Upper lobe of left lung (tissue), 6 donors: ENCODE measurements at regions not wholly inside any gene's neighbourhood (a gene's known extent, or its start where the extent isn't known, plus 50 kb on each side); places are given as distances from the start of the nearest gene placed in this dataset.
"Not testable (repeated sequence)": the region's sequence is repeated elsewhere in the genome, so short reads cannot be mapped to it uniquely, and the experiment has no call there.

Experiments used
- ATAC-seq, 2 donors: fragments of 200-7000 bp; cut with Tn5 transposase; one replicate each; pipeline ENCODE4 v1.9.1; 2022; ENCODE audit warnings: mild to moderate bottlenecking in 2 of 2, moderate library complexity in 2 of 2; ENCODE audit not compliant: low FRiP score in 2 of 2
- DNase-seq, 2 donors: peaks; one replicate each; pipeline ENCODE4 v3.0.0-alpha.2; 2019 to 2020
- H3K27ac ChIP-seq, 4 donors: fragments of 200-600 bp; sonication (generic); one replicate each; pipeline ENCODE4 v1.5.1; 2016 to 2019
- H3K27me3 ChIP-seq, 4 donors: fragments of 200-600 bp; sonication (generic); one replicate each; pipeline ENCODE4 v1.5.1; 2017 to 2019
- H3K36me3 ChIP-seq, 4 donors: fragments of 200-600 bp; sonication (generic); one replicate each; pipeline ENCODE4 v1.5.1; 2016 to 2019
- H3K4me1 ChIP-seq, 4 donors: fragments of 200-600 bp; sonication (generic); one replicate each; pipeline ENCODE4 v1.5.1; 2018 to 2019
- H3K4me3 ChIP-seq, 4 donors: fragments of 200-600 bp; sonication (generic); one replicate each; pipeline ENCODE4 v1.5.1; 2017 to 2019; ENCODE audit warnings: mild to moderate bottlenecking in 2 of 4, moderate library complexity in 1 of 4
- H3K9me3 ChIP-seq, 4 donors: fragments of 200-600 bp; sonication (generic); one replicate each; pipeline ENCODE4 v1.5.1; 2018 to 2019
- CTCF ChIP-seq, 6 experiments: fragments of 450-650 bp in 4 of 6; fragments of 200-600 bp in 2 of 6; sonication (generic) in 2 of 6; IDR thresholded peaks; one replicate each; pipeline ENCODE4 v1.5.1; 2016 to 2019; ENCODE audit warnings: antibody characterized with exemption in 6 of 6
- EP300 ChIP-seq, 4 donors: sonication (generic); formaldehyde crosslinking; IDR thresholded peaks; one replicate each; pipeline ENCODE4 v1.5.1; 2017; ENCODE audit warnings: antibody characterized with exemption in 4 of 4, control low read depth in 2 of 4
- POLR2A ChIP-seq, 4 donors: fragments of 450-650 bp; IDR thresholded peaks; one replicate each; pipeline ENCODE4 v1.5.1; 2016 to 2017; ENCODE audit warnings: antibody characterized with exemption in 4 of 4, mild to moderate bottlenecking in 2 of 4
- POLR2AphosphoS5 ChIP-seq, 2 donors: sonication (generic); formaldehyde crosslinking; IDR thresholded peaks; one replicate each; pipeline ENCODE4 v1.5.1; 2017; ENCODE audit warnings: antibody characterized with exemption in 2 of 2
- WGBS, 2 donors: methylation state at CpG; one replicate each; pipeline ENCODE4 v1.1.5; 2017 to 2018; 5-methylcytosine and 5-hydroxymethylcytosine counted together
- donor health status: DM: no; HTN: no; CAD: no; lungs with moderate emphysema.
- donor health status: DM: no; HTN: yes; CAD: no; lungs with severe emphysema.

GRCh38 chr4:66929748-66930147, 615.6 kb downstream of the CENPC start:
- Histone ChIP-seq H3K36me3 (no peaks in the 10 kb centered on the region), H3K27ac (no peak overlapping the region), H3K4me1 (no peaks in the 10 kb centered on the region), H3K27me3 (no peaks in the 10 kb centered on the region), H3K4me3 (no peak overlapping the region), H3K9me3 (no peaks in the 10 kb centered on the region)
- ATAC-seq, result no peak
- WGBS, 2 donors, result 46 to 67% methylated on average over 1 of the region's 1 CpG
- no peak for DNase-seq
- TF ChIP-seq CTCF (IDR thresholded peaks at IDR 0.05), result no peak
- TF ChIP-seq POLR2A (IDR thresholded peaks at IDR 0.05), result no peak
- TF ChIP-seq POLR2AphosphoS5 (IDR thresholded peaks at IDR 0.05), result no peak

GRCh38 chr4:66928881-66929280, 616.4 kb downstream of the CENPC start:
- not testable (repeated sequence) for H3K4me3 ChIP-seq, DNase-seq, H3K9me3 ChIP-seq, ATAC-seq, H3K36me3 ChIP-seq, H3K27ac ChIP-seq, H3K4me1 ChIP-seq, H3K27me3 ChIP-seq

GRCh38 chr4:66927937-66928336, 617.4 kb downstream of the CENPC start:
- Histone ChIP-seq H3K36me3 (no peaks in the 10 kb centered on the region), H3K4me3 (no peak overlapping the region), H3K9me3 (no peaks in the 10 kb centered on the region), H3K4me1 (no peaks in the 10 kb centered on the region), H3K27ac (no peak overlapping the region), H3K27me3 (no peaks in the 10 kb centered on the region)
- no peak for DNase-seq
- WGBS, 2 donors, result 28 to 41% methylated on average over 3 of the region's 3 CpGs
- TF ChIP-seq POLR2AphosphoS5 (IDR thresholded peaks at IDR 0.05) (no peak), EP300 (IDR thresholded peaks at IDR 0.05) (no peak), POLR2A (IDR thresholded peaks at IDR 0.05) (no peak), CTCF (IDR thresholded peaks at IDR 0.05) (no peak)
- no peak for ATAC-seq

- no peak for ATAC-seq
- no peak overlapping the region for H3K4me3 ChIP-seq
- H3K27ac ChIP-seq, result no peak overlapping the region
- no peaks in the 10 kb centered on the region for H3K9me3 ChIP-seq
- TF ChIP-seq POLR2A (IDR thresholded peaks at IDR 0.05) (no peak), CTCF (IDR thresholded peaks at IDR 0.05) (no peak), EP300 (IDR thresholded peaks at IDR 0.05) (no peak), POLR2AphosphoS5 (IDR thresholded peaks at IDR 0.05) (no peak)
- 97% methylated on average over 3 of the region's 3 CpGs for WGBS, 2 donors
- no peaks in the 10 kb centered on the region for H3K27me3 ChIP-seq
- no peaks in the 10 kb centered on the region for H3K36me3 ChIP-seq
- no peak for DNase-seq
- no peaks in the 10 kb centered on the region for H3K4me1 ChIP-seq
These were observed 618.6 kb downstream of the CENPC start for GRCh38 chr4:66926687-66927086.

DNA sequence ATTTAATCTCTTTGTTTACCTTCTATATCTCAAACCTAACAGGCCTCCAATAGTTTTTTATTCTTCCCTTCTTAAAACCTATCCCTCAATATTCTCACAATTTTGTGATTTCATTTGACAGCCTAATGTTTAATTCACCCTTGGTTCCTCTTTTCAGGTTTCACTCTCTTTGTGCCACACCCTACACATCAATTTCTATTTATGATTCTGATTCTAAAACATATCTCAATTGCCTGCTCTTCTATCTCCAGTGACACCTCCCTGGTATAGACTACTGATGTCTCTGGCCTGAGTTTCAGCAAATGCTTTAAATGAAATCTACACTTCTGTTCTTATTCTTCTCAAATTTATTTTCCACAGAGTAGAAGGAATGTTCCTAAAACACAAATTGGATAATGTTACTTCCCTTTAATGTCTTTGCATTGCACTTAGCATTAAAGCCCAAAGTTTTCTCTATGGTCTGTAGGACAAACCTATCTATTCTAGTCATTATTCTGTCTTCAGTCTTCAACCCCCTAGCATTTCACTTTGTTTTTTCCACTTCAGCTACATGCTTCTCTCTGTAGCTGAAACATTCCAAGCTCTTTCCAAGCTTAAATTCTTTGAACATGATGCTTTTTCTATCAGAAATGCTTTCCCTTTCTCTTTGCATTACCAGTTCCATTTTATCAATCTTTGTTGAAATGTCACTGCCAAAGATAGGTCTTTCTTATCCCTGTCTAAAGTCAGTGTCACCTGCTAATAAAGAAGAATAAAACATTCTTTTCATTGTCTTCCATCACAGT, 622.0 kb downstream of the CENPC start:
- no peaks in the 10 kb centered on the region for H3K4me1 ChIP-seq
- H3K4me3 ChIP-seq, result no peak overlapping the region
- H3K27me3 ChIP-seq, result no peaks in the 10 kb centered on the region
- DNase-seq (no peak), ATAC-seq (no peak)
- no peaks in the 10 kb centered on the region for H3K9me3 ChIP-seq
- no peak overlapping the region for H3K27ac ChIP-seq
- TF ChIP-seq CTCF (IDR thresholded peaks at IDR 0.05) (no peak), POLR2A (IDR thresholded peaks at IDR 0.05) (no peak), POLR2AphosphoS5 (IDR thresholded peaks at IDR 0.05) (no peak), EP300 (IDR thresholded peaks at IDR 0.05) (no peak)
- H3K36me3 ChIP-seq, result no peaks in the 10 kb centered on the region
